Skeletal muscle satellite cell (primary cell): ENCODE measurements at regions not wholly inside any gene's neighbourhood (a gene's known extent, or its start where the extent isn't known, plus 50 kb on each side); places are given as distances from the start of the nearest gene placed in this dataset.
"Not testable (repeated sequence)": the region's sequence is repeated elsewhere in the genome, so short reads cannot be mapped to it uniquely, and the experiment has no call there.

Experiments
- H3K27me3 ChIP-seq: 2 replicates; pipeline ENCODE4 v1.7.0; 2013; ENCODE audit warnings: low read length; ENCODE audit not compliant: control insufficient read depth, insufficient read depth
- H3K36me3 ChIP-seq: 2 replicates; pipeline ENCODE4 v1.7.0; 2013; ENCODE audit warnings: mild to moderate bottlenecking, control low read depth, low read length; ENCODE audit not compliant: insufficient read depth
- H3K4me1 ChIP-seq: 2 replicates; pipeline ENCODE4 v1.7.0; 2013; ENCODE audit warnings: low read length; ENCODE audit not compliant: control insufficient read depth, insufficient read depth
- H3K4me2 ChIP-seq: 2 replicates; pipeline ENCODE4 v1.7.0; 2013; ENCODE audit warnings: mild to moderate bottlenecking, low read length
- H3K4me3 ChIP-seq: 2 replicates; pipeline ENCODE4 v1.7.0; 2013; ENCODE audit warnings: low read length
- H3K9ac ChIP-seq: 2 replicates; pipeline ENCODE4 v1.7.0; 2013; ENCODE audit warnings: mild to moderate bottlenecking, low read depth, low read length, moderate library complexity
- H3K9me3 ChIP-seq: replicated peaks from 2 replicates; pipeline ENCODE4 v1.7.0; 2013; ENCODE audit warnings: mild to moderate bottlenecking, control low read depth, low read length

GRCh38 chr4:188383180-188383579, 243.9 kb downstream of the TRIML1 start:
- peaks cover 12% of the 10 kb centered on the region for H3K9me3 ChIP-seq
- H3K4me2 ChIP-seq, result no peak overlapping the region
- no peaks in the 10 kb centered on the region for H3K27me3 ChIP-seq
- H3K4me1 ChIP-seq, result no peaks in the 10 kb centered on the region
- H3K36me3 ChIP-seq, result no peaks in the 10 kb centered on the region
- H3K4me3 ChIP-seq, result no peak overlapping the region
- H3K9ac ChIP-seq, result no peak overlapping the region

- Histone ChIP-seq H3K36me3 (no peaks in the 10 kb centered on the region), H3K27me3 (no peaks in the 10 kb centered on the region), H3K9ac (no peak overlapping the region), H3K4me1 (no peaks in the 10 kb centered on the region), H3K4me3 (no peak overlapping the region), H3K9me3 (peaks cover 5% of the 10 kb centered on the region), H3K4me2 (no peak overlapping the region)
Measured at GRCh38 chr4:188387179-188387791, 248.0 kb downstream of the TRIML1 start.

- not testable (repeated sequence) for H3K4me1 ChIP-seq, H3K9me3 ChIP-seq, H3K4me3 ChIP-seq, H3K4me2 ChIP-seq, H3K36me3 ChIP-seq, H3K27me3 ChIP-seq, H3K9ac ChIP-seq
Measured at GRCh38 chr4:188391349-188391748, 252.1 kb downstream of the TRIML1 start.

GRCh38 chr4:188396037-188396436, 256.8 kb downstream of the TRIML1 start:
- Histone ChIP-seq H3K9ac (no peak overlapping the region), H3K4me2 (no peak overlapping the region), H3K4me3 (no peak overlapping the region), H3K36me3 (no peaks in the 10 kb centered on the region), H3K4me1 (no peaks in the 10 kb centered on the region), H3K27me3 (no peaks in the 10 kb centered on the region), H3K9me3 (peaks cover 6% of the 10 kb centered on the region)

- Histone ChIP-seq H3K4me2 (no peak overlapping the region), H3K36me3 (no peaks in the 10 kb centered on the region), H3K9me3 (peaks cover 19% of the 10 kb centered on the region), H3K9ac (no peak overlapping the region), H3K27me3 (no peaks in the 10 kb centered on the region), H3K4me1 (no peaks in the 10 kb centered on the region), H3K4me3 (no peak overlapping the region)
Measured at GRCh38 chr4:188399834-188400233, 260.6 kb downstream of the TRIML1 start.

GRCh38 chr4:188400451-188400850, 261.2 kb downstream of the TRIML1 start:
- Histone ChIP-seq H3K36me3 (no peaks in the 10 kb centered on the region), H3K4me1 (no peaks in the 10 kb centered on the region), H3K27me3 (no peaks in the 10 kb centered on the region), H3K9ac (no peak overlapping the region), H3K4me3 (no peak overlapping the region), H3K9me3 (peaks cover 19% of the 10 kb centered on the region), H3K4me2 (no peak overlapping the region)

GRCh38 chr4:188403272-188403671, 264.0 kb downstream of the TRIML1 start:
- no peaks in the 10 kb centered on the region for H3K27me3 ChIP-seq
- H3K36me3 ChIP-seq, result no peaks in the 10 kb centered on the region
- no peaks in the 10 kb centered on the region for H3K4me1 ChIP-seq
- no peak overlapping the region for H3K4me2 ChIP-seq
- peaks cover 19% of the 10 kb centered on the region for H3K9me3 ChIP-seq
- no peak overlapping the region for H3K4me3 ChIP-seq
- no peak overlapping the region for H3K9ac ChIP-seq

- not testable (repeated sequence) for H3K4me3 ChIP-seq, H3K4me2 ChIP-seq, H3K27me3 ChIP-seq, H3K9ac ChIP-seq, H3K4me1 ChIP-seq, H3K36me3 ChIP-seq
- H3K9me3 ChIP-seq, result peaks cover 16% of the 10 kb centered on the region
Measured at GRCh38 chr4:188405071-188405835, 266.0 kb downstream of the TRIML1 start.

GRCh38 chr4:188408244-188409030, 269.2 kb downstream of the TRIML1 start:
- Histone ChIP-seq H3K4me1 (no peaks in the 10 kb centered on the region), H3K36me3 (no peaks in the 10 kb centered on the region), H3K4me2 (no peak overlapping the region), H3K9me3 (peaks cover 9% of the 10 kb centered on the region), H3K9ac (no peak overlapping the region), H3K27me3 (no peaks in the 10 kb centered on the region), H3K4me3 (no peak overlapping the region)

GRCh38 chr4:188409851-188410250, 270.6 kb downstream of the TRIML1 start:
- Histone ChIP-seq H3K4me2 (no peak overlapping the region), H3K9me3 (peaks cover 3% of the 10 kb centered on the region)

GRCh38 chr4:188411805-188412204, 272.6 kb downstream of the TRIML1 start:
- Histone ChIP-seq H3K9me3 (peaks cover 7% of the 10 kb centered on the region), H3K27me3 (no peaks in the 10 kb centered on the region), H3K4me2 (no peak overlapping the region), H3K4me3 (no peak overlapping the region), H3K36me3 (no peaks in the 10 kb centered on the region), H3K9ac (no peak overlapping the region), H3K4me1 (no peaks in the 10 kb centered on the region)

More at GRCh38 chr4:188409851-188410250, 270.6 kb downstream of the TRIML1 start:
- no peaks in the 10 kb centered on the region for H3K4me1 ChIP-seq
- H3K27me3 ChIP-seq, result no peaks in the 10 kb centered on the region
- H3K4me3 ChIP-seq, result no peak overlapping the region
- no peaks in the 10 kb centered on the region for H3K36me3 ChIP-seq
- H3K9ac ChIP-seq, result no peak overlapping the region
